ENCODE measurements at regions not wholly inside any gene's neighbourhood (a gene's known extent, or its start where the extent isn't known, plus 50 kb on each side); places are given as distances from the start of the nearest gene placed in this dataset.

DNA sequence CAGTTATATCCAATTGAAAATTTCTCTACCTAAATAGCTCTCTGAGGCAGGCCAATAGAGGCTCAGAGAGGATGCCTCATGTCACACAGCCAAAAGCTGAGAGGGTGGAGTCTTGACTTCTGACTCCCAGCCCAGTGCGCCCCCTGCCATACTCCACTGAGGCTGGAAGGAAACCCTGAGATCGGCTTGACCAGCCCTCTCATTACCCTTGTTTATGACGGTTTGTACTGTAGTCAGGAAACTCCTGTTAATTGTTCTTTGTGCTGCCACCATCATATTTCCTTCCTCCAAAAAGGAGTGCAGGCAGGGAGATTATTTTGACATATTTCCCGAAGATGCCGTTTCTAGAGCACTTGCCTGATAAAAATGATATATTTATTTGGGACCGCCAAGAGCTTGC is 107.9 kb downstream of the AIPL1 start:
- intact Hi-C loops (cut with DNase I), result no loop called here
- peak; percentile 46 for ATAC-seq (ENCODE audit: poor library complexity)
- DNase-seq, result peak; percentile 65

DNA sequence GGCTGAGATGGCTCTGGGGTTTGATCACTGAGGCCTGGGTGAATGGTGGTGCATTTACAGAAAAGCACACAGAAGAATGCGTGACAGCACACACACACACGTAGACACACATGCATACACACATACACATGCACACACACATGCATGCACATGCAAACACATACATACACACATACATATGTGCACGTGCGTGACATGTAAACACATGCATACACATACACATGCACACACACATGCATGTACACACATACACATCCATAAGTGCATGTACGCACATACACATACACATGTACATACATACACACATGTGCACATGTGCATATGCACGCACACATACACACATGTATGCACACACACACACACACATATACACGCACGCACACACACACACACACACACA is 108.4 kb downstream of the AIPL1 start:
- ATAC-seq (ENCODE audit: poor library complexity) (no peak), DNase-seq (no peak)
- intact Hi-C loops (cut with DNase I), result no loop called here

DNA sequence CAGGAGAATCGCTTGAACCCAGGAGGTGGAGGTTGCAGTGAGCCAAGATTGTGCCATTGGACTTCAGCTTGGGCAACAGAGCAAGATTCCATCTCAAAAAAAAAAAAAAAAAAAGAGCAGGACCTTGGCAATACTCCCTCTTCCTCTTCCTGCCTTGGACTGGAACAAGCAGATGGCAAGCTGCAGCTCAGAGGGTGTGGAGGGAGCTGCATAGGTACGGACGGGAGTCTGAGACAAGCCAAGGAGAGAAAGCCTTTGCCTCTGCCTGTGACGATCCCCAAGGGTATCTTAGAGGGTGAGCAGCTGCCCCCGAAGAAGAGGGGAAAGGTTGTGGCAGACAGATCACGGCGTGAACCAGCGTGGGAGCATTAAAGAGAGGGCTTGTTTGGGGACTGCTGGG is 109.2 kb downstream of the AIPL1 start:
- intact Hi-C loops (cut with DNase I), result no loop called here
- no peak for ATAC-seq (ENCODE audit: poor library complexity)
- DNase-seq, result no peak

DNA sequence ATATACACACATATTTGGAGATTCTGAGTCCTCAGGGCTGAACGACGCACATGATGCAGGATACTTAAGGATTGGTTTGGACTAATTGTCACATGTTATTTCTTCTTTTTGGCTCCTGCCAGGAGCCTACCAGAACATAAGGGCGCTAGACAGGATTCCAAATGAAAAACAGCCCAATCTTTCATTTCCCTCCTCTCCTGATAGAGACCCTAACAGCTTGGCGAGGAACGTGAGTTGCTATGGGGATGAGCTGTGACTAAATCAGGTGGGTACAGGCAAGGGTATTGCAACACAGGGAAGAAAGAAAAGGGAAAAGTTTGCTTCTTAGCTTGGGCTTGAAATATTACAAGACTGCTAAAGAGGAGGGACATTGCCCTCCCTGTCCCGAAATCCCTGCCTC is 109.9 kb downstream of the AIPL1 start:
- intact Hi-C loops (cut with DNase I), result no loop called here
- DNase-seq, result no peak
- no peak for ATAC-seq (ENCODE audit: poor library complexity)

DNA sequence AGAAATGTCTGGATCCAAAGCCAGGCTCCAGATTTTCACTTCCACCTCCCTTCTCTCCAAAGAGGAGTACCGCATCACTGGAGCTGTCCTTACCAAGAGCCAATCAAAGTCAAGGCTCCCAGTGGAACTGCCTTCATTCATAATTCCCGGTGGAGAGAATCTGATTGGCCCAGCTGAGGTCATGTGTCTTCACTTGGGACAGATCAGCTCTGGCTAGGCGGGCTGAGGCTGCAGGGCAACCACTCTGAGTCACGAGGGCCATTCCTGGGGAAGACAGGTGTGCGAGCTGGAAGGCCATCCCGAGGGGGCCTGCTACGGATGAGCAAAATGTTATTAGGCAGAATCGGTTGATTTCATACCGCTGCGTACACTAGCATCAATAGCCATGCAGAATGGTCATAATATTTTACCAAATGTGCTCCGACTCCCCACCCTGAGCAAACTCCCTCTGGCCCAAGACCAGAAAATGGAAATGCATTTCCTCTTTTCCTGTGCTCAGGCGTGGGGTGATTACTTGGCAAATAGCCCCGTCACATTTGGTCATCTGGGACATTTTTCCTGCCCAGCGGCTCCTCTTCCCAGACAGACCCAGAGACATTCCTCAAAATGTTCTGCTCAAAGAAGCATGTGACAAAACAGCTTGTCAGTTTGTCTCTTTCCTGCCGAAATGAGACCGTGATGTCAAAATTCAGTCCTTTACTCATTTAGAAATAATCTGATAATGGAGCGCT is 111.1 kb downstream of the AIPL1 start:
- DNase-seq (no peak), ATAC-seq (ENCODE audit: poor library complexity) (no peak)
- intact Hi-C loops (cut with DNase I), result no loop called here

DNA sequence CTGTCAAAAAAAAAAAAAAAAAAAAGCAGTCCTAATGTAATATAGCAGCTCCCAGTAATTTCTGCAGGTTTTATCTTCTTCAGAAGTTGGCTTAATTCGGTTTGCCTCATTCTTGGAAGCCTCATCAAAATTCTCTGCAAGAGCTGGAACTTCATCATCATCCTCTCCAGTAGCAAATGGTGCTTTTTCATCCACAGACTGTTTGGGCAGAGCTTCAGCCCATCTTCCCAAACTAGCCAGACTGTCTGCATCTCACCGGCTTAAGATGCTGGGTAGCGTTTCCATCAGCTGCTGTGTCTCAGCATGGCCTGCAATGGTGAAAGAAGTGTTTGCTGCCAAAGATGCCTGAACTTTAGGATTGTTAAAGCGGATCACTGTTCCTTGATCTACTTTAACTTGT is 112.6 kb downstream of the AIPL1 start:
- no peak for ATAC-seq (ENCODE audit: poor library complexity)
- DNase-seq, result no peak
- intact Hi-C loops (cut with DNase I), result no loop called here

DNA sequence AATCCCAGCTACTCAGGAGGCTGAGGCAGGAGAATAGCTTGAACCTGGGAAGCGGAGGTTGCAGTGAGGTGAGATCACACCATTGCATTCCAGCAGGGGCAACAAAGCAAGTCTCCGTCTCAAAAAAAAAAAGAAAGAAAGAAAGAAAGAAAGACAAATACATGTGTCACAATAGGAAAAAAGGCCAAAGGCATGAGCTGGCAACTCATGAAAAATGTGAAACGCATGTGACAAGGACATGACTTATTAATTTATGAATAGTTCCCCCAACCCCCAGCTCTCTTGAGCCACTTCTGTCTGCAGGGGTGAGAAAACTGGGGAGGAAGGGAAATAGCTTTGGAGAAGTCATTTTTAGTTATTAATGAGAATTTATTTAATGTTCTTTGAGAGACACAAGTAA is 120.6 kb downstream of the AIPL1 start:
- DNase-seq (no peak), ATAC-seq (ENCODE audit: poor library complexity) (no peak)
- intact Hi-C loops (cut with DNase I), result no loop called here

DNA sequence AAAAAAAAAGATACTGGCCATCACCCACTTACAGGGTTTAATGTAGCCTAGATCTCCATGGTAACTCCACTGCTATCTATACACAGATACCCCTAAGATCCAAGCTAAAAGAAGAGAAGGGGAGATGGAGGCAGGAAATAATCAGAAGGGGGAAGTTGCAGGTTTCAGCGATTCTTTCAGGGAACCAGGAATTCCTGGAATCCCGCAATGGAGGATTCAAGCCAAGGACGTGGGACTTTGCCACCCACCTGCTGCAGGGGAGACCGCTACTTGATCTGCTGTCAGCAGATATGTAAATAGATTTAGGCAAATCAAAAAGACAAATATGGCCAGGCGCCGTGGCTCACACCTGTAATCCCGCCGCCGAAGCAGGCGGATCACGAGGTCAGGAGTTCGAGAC is 121.1 kb downstream of the AIPL1 start:
- no peak for ATAC-seq (ENCODE audit: poor library complexity)
- DNase-seq, result no peak
- intact Hi-C loops (cut with DNase I), result no loop called here

DNA sequence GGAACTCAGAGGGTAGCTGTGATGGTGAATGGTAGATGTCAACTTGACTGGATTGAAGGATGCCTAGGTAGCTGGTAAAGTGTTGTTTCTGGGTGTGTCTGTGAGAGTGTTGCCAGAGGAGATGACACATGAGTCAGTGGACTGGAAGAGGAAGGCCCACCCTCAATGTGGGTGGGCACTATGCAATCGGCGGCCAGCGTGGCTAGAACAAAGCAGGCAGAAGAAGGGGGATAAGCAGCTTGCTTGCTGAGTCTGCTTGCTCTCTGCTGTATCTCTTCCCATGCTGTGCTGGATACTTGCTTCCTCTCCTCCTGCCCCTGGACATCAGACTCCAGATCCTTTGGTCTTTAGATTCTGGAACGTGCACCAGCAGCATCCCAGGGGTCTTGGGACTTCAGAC is 128.1 kb downstream of the AIPL1 start:
- DNase-seq (no peak), ATAC-seq (ENCODE audit: poor library complexity) (no peak)
- intact Hi-C loops (cut with DNase I), result no loop called here

DNA sequence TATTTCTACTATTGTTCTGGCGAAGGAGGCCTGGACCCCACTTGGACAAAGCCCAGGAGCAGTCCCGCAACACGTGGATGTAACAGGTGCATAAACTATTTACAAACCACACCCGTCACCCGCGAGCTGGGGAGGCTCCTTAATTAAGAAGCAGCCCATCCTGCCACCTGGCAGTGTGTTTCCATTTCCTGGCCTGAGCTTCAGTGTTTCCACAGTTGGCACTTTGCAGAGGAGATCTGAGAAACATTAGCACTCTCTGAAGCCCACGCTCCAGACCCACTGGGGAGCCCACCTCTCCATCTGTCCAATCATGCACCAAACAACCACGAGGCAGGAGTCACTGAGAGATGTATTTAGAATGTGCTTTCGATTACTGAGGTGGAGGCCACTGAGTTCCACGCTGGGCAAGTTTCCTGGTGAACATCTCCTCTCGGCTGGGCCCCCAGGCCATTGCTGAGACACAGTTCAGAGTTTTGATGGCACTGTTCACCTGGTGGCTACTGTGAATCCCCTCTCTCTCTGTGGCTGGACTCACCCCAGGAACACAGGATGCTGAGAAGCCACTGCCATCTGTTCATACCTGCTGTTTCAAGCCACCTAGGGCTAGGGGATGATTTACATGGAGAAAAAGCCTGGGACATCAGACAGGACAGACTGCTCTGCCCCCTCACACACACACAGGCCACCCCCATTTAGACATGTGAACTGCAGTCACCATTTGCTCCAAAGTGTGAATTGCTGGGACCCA is 129.1 kb downstream of the AIPL1 start:
- no peak for ATAC-seq (ENCODE audit: poor library complexity)
- no peak for DNase-seq
- intact Hi-C loops (cut with DNase I), result no loop called here

DNA sequence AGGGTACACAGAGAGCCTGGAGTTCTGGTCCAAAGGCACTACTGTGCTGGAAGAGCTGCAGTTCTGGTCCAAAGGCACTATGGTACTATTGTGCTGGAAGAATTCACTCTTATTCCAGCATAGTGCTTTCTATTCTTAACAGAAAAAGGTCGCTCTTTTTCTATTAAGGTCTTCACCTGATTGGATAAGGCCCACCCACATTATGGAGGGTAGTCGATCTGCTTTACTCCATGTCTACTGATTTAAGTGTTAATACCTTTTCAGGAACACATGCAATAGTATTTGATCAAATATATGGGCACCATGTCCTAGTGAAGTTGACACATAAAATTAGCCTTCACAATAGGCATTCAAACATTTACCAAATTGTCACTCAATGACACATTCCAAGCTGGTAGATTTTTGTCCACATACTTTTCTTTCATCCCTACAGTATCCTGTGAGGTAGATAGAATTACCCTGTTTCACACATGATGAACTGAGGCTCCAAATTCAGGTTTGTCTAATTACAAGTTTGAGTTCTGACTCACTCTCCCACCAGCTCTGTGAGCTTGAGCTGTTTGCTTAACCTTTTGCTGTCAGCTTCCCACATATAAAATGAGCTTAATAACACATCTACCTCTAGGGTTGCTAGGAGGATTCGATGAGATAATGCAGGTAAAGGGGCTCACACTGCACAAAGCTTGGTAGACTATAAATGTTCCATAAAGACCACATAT is 129.9 kb downstream of the AIPL1 start:
- ATAC-seq (ENCODE audit: poor library complexity) (no peak), DNase-seq (no peak)
- intact Hi-C loops (cut with DNase I), result no loop called here

DNA sequence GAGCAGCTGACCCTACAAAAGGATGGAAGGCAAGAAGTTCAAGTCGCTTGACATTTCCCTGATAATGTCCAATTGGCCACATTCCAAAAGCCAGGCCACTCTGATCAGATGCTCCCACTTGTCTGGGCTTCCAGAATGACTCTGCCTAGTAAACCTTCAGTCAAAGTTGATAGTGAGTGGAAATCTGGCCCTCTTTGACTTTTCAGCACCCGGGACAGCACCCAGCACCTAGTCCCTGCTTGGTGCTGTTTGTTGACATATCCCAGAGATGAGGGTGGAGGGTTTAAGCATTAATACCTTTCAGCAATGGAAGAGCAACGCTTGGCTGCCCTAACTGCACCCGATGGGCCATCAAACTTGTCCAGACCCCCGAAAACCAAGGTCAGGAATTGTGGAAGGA is 131.3 kb downstream of the AIPL1 start:
- intact Hi-C loops (cut with DNase I), result no loop called here
- ATAC-seq (ENCODE audit: poor library complexity) (no peak), DNase-seq (no peak)

DNA sequence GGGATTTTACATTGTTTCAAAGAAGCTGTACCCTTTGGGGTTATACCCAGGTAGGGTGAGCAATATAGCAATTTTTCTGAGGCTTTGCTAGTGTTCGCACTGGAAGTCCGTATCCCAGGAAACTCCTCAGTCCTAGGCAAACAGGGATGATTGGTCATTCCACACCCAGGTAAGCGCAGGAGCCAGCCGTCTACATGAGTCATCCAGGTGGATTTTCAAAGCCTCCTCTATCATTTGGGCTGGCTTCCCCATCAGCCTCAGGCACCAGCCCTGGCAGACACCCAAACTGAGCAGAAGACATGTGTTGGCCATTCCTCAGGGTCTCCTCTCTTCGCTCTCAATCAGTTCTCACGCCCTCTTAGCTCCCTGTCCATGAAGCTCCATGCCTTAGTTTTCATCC is 135.6 kb downstream of the AIPL1 start:
- ATAC-seq (ENCODE audit: poor library complexity) (no peak), DNase-seq (no peak)
- intact Hi-C loops (cut with DNase I), result no loop called here

DNA sequence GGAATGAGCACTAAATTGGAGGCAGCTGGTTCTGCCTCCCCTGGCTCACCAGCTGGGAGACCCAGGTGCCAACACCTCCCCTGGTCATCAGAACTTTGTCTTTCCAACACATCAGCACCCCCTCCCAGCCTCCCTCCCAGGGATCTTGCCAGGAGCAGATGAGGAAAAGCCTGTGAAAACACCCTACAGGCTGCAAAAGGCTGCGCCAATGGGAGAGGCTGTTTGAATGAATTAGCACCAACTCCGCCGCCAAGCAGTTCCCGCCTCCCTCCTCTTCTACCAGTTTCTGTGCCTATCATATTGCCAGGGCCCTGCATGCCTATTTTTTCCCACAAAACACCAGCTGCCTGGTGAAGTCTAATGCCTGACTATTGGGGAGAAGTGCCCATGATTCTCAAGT is 137.0 kb downstream of the AIPL1 start:
- intact Hi-C loops (cut with DNase I), result no loop called here
- DNase-seq (no peak), ATAC-seq (ENCODE audit: poor library complexity) (no peak)

DNA sequence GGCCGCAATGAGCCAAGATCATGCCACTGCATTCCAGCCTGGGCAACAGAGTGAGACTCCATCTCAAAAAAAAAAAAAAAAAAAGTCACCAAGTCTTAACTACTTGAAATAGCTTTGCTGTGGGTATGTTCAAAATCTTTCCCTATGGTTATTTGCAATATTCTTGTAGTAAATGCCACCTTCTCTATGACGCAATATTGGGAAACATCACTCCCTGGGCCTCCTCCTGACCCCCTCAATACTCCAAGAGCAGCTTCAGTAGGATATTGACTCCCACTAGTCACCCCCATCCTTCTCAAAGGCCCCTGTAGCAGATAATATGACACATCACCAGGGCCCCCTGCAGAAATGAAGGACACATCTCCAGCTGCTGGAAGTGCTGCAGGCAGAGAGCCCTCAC is 137.8 kb downstream of the AIPL1 start:
- DNase-seq (no peak), ATAC-seq (ENCODE audit: poor library complexity) (no peak)
- intact Hi-C loops (cut with DNase I), result no loop called here

DNA sequence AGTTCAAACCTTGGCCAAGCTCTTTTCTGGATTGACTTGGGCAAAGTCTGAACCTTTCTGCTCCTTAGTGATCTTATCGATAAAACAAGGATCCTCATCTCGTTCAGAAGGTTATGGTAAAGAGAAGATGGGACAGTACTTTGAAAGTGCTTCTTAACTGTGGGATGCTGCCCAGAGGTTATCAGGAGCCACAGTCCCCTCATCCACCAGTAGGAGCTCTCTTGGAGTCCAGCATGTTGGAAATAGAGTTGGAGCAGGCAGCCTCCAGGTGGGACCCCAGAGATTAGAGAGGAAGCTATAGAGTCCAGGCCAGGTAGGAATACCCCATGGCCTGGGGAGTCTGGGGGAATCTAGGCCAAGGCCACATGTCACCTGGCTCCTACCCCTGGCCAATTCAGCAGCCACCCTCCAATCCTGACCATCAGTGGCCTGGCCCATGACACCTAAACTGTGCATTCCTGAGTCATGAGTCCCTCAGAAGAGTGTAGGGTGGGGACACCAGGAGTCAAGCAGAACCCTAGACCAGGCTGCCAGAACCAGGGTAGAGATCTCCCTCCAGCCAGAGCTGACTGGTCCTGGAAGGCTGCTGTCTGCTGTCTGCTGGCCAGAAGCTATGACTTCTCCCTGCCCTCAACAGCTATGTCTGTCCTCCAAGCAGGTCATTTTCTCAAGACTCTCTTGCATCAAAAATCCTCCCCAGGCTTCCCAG is 144.3 kb downstream of the AIPL1 start:
- intact Hi-C loops (cut with DNase I), result no loop called here
- ATAC-seq (ENCODE audit: poor library complexity) (no peak), DNase-seq (no peak)

DNA sequence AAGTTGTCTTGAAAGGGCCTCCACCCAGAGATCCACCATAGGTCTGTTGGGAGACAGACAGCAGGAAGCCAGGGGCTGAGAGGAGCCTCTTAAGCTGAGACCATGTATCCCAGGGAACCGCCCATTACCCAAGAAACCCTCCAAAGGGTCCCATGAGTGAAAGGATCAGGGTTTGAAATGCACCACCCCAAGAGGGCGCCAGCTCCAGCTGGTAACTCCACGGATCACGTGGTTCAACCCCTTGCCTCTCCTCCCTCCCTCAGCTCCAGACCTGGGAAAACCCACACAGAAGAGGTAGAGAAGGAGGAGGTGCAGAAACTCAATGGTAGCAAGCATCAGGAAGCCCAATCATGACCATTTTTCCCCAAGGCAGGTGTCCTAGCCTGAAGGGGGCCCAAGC is 148.7 kb downstream of the AIPL1 start:
- DNase-seq (no peak), ATAC-seq (ENCODE audit: poor library complexity) (no peak)
- intact Hi-C loops (cut with DNase I), result no loop called here

DNA sequence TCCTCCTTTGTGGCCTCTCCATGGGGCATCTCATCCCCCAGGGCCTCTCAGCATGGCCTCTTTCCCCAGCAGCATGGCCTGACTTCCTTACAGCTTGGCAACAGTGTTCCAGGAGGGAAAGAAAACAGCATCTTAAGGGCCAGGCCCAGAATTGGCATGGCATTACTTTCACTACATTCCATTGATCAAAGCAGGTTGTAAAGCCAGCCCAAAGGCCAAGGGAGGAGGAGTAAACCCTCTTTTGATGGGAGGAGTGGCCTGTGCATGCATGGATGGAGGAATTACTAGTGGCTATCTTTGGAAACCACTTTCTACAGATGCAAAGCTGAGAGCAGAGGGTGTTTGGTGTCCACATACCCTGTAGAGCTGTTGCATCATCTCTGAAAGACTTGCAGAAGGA is 149.4 kb downstream of the AIPL1 start:
- DNase-seq (no peak), ATAC-seq (ENCODE audit: poor library complexity) (no peak)
- intact Hi-C loops (cut with DNase I), result no loop called here

DNA sequence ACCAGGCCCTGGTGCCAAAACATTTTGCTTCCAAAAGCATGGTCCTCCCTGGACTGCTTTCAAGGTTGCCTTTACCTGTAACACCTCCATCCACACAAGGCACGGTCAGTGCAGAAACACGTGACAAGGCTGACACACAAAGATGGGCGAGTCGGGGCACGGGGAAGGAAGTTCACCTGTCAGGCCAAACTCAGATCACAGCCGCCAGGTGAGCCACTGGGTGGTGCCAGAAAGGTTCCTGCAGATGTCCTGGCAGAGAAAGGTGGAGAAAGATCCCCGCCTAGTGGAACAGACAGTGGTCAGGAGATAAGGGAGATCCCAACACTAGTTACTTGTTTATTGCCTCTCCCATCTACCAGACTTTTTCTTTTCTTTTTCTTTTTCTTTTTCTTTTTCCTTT is 155.3 kb downstream of the AIPL1 start:
- ATAC-seq (ENCODE audit: poor library complexity) (no peak), DNase-seq (no peak)
- intact Hi-C loops (cut with DNase I), result no loop called here

DNA sequence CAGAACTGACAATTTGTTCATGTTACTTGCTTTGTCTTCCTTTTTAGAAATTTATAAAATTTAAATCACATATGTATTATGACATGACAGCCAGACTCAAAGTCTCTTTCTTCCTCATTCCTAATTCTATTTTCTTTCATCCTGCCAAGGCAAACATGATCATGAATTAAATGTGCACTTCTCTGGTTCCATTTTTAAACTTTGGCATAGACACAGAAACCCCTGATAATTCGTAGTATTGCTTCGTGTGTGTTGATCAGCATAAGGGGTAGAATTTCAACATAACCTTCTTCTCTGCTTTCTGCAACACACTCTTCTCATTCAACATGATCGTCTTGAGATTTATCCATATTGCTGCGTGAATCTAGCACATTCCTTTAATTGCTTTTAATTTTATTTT is 156.5 kb downstream of the AIPL1 start:
- ATAC-seq (ENCODE audit: poor library complexity) (no peak), DNase-seq (no peak)
- intact Hi-C loops (cut with DNase I), result no loop called here

All from Right ventricle myocardium superior (tissue), 1 donor.